ENCODE measurements at regions not wholly inside any gene's neighbourhood (a gene's known extent, or its start where the extent isn't known, plus 50 kb on each side); places are given as distances from the start of the nearest gene placed in this dataset.

- TF ChIP-seq CTCF (IDR thresholded peaks at IDR 0.05; ENCODE audit: insufficient read depth, low read length) (no peak), REST (IDR thresholded peaks at IDR 0.05; ENCODE audit: insufficient replicate concordance, low read depth) (no peak)
Measured at GRCh38 chr1:232501854-232502253, 128.1 kb downstream of the SIPA1L2 start.
